ENCODE measurements at regions not wholly inside any gene's neighbourhood (a gene's known extent, or its start where the extent isn't known, plus 50 kb on each side); places are given as distances from the start of the nearest gene placed in this dataset. TPM values are rescaled to one million over a fixed set of nuclear protein-coding genes. Genes with fewer than 3 reads are reported as not detected.
"Not testable (repeated sequence)": the region's sequence is repeated elsewhere in the genome, so short reads cannot be mapped to it uniquely, and the experiment has no call there.

DNA sequence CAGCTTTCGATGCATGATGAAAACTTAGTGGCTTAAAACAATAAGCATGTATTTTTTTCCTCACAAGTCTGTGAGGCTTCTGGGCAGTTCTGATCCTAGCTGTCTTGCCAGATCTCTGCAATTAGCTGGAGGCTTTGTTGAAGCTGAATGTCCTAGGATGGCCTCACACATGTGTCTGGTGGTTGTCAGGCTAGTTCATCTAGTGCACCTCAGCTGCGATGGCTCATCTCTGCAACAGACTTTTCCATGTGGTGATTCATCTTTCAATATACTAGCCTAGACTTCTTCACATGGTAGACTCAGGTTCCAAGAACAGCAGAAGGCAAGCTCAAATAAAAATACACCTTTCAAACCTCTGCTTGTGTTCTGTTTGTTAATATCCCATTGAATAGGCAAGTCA lies 66.5 kb upstream of the IL1RAPL1 start:
- Mint-ChIP-seq H3K4me3 (ENCODE audit: unreplicated experiment) (no peak overlapping the region), H3K36me3 (ENCODE audit: low read depth, unreplicated experiment) (no peaks in the 10 kb centered on the region), H3K4me1 (ENCODE audit: unreplicated experiment) (no peaks in the 10 kb centered on the region), H3K9me3 (ENCODE audit: unreplicated experiment) (no peaks in the 10 kb centered on the region), H3K27ac (ENCODE audit: unreplicated experiment) (no peak overlapping the region), H3K27me3 (ENCODE audit: unreplicated experiment) (no peaks in the 10 kb centered on the region)
- TF ChIP-seq, protein P1, sequence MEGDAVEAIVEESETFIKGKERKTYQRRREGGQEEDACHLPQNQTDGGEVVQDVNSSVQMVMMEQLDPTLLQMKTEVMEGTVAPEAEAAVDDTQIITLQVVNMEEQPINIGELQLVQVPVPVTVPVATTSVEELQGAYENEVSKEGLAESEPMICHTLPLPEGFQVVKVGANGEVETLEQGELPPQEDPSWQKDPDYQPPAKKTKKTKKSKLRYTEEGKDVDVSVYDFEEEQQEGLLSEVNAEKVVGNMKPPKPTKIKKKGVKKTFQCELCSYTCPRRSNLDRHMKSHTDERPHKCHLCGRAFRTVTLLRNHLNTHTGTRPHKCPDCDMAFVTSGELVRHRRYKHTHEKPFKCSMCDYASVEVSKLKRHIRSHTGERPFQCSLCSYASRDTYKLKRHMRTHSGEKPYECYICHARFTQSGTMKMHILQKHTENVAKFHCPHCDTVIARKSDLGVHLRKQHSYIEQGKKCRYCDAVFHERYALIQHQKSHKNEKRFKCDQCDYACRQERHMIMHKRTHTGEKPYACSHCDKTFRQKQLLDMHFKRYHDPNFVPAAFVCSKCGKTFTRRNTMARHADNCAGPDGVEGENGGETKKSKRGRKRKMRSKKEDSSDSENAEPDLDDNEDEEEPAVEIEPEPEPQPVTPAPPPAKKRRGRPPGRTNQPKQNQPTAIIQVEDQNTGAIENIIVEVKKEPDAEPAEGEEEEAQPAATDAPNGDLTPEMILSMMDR (IDR thresholded peaks at IDR 0.05; ENCODE audit: unreplicated experiment) = no peak
- no peak for DNase-seq (ENCODE audit: low spot score)

DNA sequence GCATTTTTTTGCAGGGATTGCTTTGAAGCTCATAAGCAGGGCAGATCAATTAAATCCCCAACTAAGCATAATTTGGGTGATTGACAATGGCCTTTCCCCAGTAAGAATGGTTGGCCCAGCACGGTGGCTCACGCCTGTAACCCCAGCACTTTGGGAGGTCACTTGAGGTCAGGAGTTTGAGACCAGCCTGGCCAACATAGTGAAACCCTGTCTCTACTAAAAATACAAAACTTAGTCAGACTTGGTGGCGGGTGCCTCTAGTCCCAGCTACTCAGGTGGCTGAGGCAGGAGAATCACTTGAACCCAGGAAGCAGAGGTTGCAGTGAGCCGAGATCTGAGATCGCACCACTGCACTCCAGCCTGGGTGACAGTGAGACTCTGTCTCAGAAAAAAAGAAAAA lies 58.9 kb upstream of the IL1RAPL1 start:
- H3K27me3 Mint-ChIP-seq (ENCODE audit: unreplicated experiment); H3K9me3 Mint-ChIP-seq (ENCODE audit: unreplicated experiment); H3K36me3 Mint-ChIP-seq (ENCODE audit: low read depth, unreplicated experiment); H3K4me1 Mint-ChIP-seq (ENCODE audit: unreplicated experiment); H3K27ac Mint-ChIP-seq (ENCODE audit: unreplicated experiment); H3K4me3 Mint-ChIP-seq (ENCODE audit: unreplicated experiment); DNase-seq (ENCODE audit: low spot score): not testable (repeated sequence)

Small RNA genes lying in the stretch of these regions (microRNA-seq; reads per million reads assigned to microRNA genes)
- gene MIR6134 (ENCODE audit: unreplicated experiment) = not detected

Measured in endothelial cell (in vitro differentiated cells).